Activated T-cell treated with anti-CD3 and anti-CD28 coated beads, Interleukin-2, amount 50 U/mL, for 24 hours (primary cell): ENCODE measurements at regions not wholly inside any gene's neighbourhood (a gene's known extent, or its start where the extent isn't known, plus 50 kb on each side); places are given as distances from the start of the nearest gene placed in this dataset.

ENCODE experiments used
- DNase-seq: peaks from one replicate; pipeline ENCODE4 v3.0.0-alpha.2; 2020
- H3K27ac Mint-ChIP-seq: 2 replicates; pipeline ENCODE4 v1.8.0; 2020; ENCODE audit warnings: mild to moderate bottlenecking, mixed read lengths
- H3K27me3 Mint-ChIP-seq: 2 replicates; pipeline ENCODE4 v1.8.0; 2020; ENCODE audit warnings: mixed read lengths
- H3K36me3 Mint-ChIP-seq: 2 replicates; pipeline ENCODE4 v1.8.0; 2020; ENCODE audit warnings: low read depth, mixed read lengths
- H3K4me1 Mint-ChIP-seq: 2 replicates; pipeline ENCODE4 v1.8.0; 2020; ENCODE audit warnings: low read depth, mixed read lengths
- H3K4me3 Mint-ChIP-seq: 2 replicates; pipeline ENCODE4 v1.8.0; 2020; ENCODE audit warnings: mild to moderate bottlenecking, moderate library complexity, mixed read lengths
- H3K9me3 Mint-ChIP-seq: 2 replicates; pipeline ENCODE4 v1.8.0; 2020; ENCODE audit warnings: mixed read lengths

DNA sequence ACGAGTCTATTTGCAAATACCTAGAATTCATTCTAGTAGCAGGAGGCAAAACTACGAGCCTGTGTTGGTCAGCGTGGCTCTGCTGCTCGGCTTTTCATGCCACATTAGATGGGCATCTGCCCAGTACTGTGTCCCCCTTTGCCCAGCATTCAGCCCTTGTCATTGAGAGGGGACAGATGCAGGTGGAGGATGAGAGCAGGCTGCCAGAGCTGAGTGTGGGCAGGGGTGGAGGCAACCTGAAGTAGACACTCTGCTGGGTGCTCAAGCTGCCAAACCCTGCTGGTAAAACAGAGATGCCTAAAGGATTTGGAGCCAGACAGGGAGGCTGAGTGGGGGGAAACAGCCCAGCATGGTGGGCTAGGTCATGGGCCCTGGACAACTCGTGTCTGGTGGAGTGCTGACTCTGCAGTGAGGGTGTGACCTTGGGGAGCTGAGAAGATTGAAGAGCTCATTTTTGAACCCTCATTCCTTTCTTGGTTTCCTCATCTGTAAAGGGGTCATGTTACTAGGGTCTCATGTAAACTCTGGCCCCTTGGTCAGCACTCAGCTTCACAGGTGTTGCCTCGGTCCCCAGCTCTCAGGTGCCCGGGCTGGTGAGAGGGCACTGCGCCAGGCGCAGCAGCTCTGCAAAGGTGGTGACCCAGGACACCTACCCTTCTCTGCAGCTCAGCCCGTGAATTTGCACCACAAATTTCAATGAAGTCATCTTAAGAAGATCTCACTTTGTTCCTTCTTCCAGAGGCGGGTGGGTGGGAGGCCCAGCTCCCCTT lies 64.2 kb upstream of the BHLHE23 start:
- no peak overlapping the region for H3K27ac Mint-ChIP-seq
- peaks cover 62% of the 10 kb centered on the region for H3K27me3 Mint-ChIP-seq

DNA sequence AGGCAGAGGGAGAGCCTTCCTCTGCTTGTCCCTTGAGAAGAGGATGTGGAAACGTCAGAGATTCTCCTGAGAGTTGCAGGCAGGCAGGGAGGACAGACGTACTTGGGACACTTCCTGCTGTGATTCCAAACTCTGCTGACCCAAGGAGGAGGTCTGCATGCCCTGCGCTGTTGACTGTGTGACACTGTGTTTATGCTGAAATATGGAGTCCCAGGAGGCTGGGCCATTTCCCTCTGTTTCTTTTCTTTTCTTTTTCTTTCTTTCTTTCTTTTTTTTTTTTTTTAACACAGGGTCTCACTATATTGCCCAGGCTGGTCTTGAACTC lies 63.5 kb upstream of the BHLHE23 start:
- Mint-ChIP-seq H3K27me3 (peaks cover 60% of the 10 kb centered on the region), H3K27ac (no peak overlapping the region), H3K36me3 (no peaks in the 10 kb centered on the region)

More for the DNA sequence above, 64.2 kb upstream of the BHLHE23 start:
- no peak overlapping the region for H3K4me3 Mint-ChIP-seq
- no peak for DNase-seq
- H3K9me3 Mint-ChIP-seq: peaks cover 3% of the 10 kb centered on the region
- no peaks in the 10 kb centered on the region for H3K36me3 Mint-ChIP-seq
- H3K4me1 Mint-ChIP-seq: peaks cover 6% of the 10 kb centered on the region

DNA sequence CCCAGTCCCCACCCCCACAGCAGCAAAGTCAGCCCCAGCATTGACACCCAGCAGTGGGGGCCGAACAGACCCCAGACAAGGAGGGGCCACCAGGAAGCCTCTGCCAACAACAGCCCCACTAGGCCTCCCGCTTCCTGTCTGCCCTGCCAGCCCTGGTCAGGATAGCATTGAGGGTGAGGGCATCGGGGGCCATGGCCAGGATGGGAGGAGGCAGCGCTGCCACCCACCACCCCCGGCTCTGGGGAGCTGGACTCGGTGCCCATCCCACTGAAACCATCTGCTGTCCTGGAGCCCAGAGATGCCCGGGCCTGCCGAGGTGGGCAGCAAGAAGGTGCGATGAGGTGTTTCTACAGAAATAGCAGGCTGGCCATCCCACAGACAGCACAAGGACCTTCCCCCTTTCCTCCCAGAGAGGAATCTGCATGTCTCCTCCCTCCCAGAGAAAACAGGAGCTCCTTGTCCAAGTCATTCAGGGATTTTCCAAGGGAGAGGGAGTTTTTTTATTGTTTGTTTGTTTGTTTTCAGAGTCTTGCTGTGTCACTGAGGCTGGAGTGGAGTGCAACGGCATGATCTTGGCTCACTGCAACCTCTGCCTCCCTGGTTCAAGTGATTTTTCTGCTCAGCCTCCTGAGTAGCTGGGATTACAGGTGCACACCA lies 62.1 kb upstream of the BHLHE23 start:
- Mint-ChIP-seq H3K36me3 (no peaks in the 10 kb centered on the region), H3K27ac (no peak overlapping the region), H3K4me1 (peaks cover 6% of the 10 kb centered on the region), H3K4me3 (no peak overlapping the region), H3K27me3 (peaks cover 55% of the 10 kb centered on the region), H3K9me3 (no peaks in the 10 kb centered on the region)
- no peak for DNase-seq

More for the DNA sequence above, 63.5 kb upstream of the BHLHE23 start:
- Mint-ChIP-seq H3K9me3 (peaks cover 3% of the 10 kb centered on the region), H3K4me1 (peaks cover 6% of the 10 kb centered on the region), H3K4me3 (no peak overlapping the region)
- no peak for DNase-seq

DNA sequence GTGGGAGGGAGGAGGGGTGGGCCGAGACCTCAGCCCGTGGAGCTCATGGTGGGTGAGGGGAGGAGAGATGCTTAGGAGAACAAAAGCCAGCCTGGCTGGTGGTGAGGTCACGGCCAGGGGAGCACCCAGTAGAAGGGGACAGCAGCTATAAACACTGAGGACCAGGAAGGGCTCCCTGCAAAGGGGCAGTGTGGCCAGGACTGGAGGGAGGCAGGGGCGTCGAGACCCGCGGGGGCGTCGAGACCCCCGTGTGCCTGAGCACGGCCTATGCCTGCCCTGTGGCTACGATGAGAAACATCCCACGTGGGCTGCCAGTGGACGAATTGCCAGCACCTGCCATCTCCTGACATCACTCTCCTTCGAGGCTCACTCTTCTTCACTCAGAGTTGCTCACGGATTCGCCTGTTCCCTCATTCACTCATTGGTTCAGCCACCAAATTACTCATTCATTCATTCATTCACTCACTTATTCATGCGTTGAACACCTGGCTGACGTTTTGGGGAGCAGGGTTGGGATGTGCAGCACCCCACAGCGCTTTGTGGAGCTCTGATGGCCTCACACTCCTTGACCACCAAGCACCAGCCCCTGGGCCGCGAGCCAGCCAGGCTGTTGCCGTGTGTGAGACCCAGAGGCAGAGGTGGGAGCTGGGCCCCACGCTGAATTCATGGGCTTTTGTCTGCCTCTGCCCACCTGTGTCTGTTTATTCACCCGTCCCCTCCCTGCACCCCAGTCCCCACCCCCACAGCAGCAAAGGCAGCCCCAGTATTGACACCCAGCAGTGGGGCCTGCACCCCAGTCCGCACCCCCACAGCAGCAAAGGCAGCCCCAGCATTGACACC lies 61.2 kb upstream of the BHLHE23 start:
- H3K9me3 Mint-ChIP-seq: no peaks in the 10 kb centered on the region
- H3K4me1 Mint-ChIP-seq: peaks cover 6% of the 10 kb centered on the region
- no peak overlapping the region for H3K4me3 Mint-ChIP-seq
- H3K36me3 Mint-ChIP-seq: no peaks in the 10 kb centered on the region
- H3K27ac Mint-ChIP-seq: no peak overlapping the region
- peaks cover 47% of the 10 kb centered on the region for H3K27me3 Mint-ChIP-seq
- DNase-seq: no peak

DNA sequence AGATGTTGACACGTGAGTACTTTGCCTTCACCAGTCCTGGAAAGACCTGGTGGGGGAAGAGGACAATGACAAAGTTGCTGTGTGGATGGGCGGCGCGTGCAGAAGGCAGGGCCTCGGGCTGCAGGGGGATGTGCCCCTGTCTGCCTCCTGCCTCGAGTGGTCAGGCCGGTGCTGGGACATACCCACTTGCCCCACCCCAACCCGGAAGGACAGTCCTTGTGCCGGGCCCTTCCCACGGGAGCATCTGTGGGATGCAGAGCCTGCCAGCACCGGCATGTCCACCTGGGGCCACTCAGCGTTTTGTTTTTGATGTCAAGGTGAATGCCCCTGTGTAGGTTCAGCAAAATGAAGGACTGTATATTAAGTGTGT lies 60.5 kb upstream of the BHLHE23 start:
- H3K9me3 Mint-ChIP-seq: no peaks in the 10 kb centered on the region
- no peak overlapping the region for H3K27ac Mint-ChIP-seq
- peaks cover 45% of the 10 kb centered on the region for H3K27me3 Mint-ChIP-seq
- no peaks in the 10 kb centered on the region for H3K36me3 Mint-ChIP-seq
- DNase-seq: no peak
- peaks cover 4% of the 10 kb centered on the region for H3K4me1 Mint-ChIP-seq
- no peak overlapping the region for H3K4me3 Mint-ChIP-seq

DNA sequence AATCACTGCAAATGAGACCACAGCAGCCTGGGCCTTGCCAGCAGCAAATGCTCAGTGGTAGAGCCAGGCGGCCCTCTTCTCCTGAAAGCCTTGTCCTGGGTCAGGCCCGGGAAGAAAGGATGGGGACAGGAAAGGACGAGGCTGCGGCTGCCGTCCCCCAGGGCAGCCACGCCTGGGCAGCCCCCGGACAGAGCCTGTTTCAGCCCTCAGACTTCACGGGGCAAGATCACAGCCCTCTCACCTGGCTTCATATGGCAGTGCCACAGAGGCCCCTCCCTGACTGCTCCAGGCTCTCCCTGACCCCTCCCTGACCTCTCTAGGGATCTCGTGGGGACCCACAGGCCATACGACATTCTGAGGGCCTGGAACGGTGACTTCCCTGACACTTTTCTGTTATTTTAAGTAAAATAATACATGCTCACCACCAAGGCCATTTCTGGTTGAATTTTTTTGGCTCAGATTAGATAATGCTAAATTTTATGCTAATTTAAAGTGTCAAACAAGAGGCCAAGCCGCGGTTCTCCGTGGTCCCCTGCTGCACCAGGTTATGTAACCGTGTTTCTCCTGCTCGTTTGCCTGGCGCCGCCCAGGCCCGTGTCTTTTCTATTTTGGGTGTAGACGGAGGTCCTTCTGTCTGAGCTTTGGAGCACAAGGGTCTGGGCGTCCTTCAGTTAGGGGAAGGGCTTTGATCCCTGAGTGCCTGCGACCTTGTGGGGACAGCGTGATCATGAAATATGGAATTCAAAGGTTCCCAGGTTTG lies 59.9 kb upstream of the BHLHE23 start:
- DNase-seq: no peak
- no peaks in the 10 kb centered on the region for H3K9me3 Mint-ChIP-seq
- H3K4me3 Mint-ChIP-seq: no peak overlapping the region
- H3K27me3 Mint-ChIP-seq: peaks cover 44% of the 10 kb centered on the region
- no peak overlapping the region for H3K27ac Mint-ChIP-seq
- no peaks in the 10 kb centered on the region for H3K36me3 Mint-ChIP-seq
- peaks cover 4% of the 10 kb centered on the region for H3K4me1 Mint-ChIP-seq

DNA sequence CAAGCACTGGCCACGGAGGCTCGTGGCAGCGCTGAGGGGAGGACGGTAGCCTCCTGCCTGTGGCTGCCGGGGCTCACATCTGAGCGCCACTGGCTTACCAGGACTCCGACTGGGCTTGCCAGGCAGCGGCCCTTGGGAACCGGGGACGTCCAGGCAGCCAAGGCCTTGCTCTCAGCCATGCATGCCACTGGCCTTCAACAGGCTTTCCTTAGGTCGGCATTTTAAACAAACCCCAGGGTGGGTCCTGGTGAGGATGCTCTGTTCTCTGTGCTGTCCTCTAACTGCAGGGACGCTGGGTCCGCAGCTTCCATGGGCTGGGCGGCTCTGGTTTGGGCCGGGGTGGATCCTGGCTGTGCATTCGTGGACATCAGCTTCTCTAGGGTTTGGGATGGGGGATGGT lies 59.1 kb upstream of the BHLHE23 start:
- no peak overlapping the region for H3K27ac Mint-ChIP-seq
- no peaks in the 10 kb centered on the region for H3K4me1 Mint-ChIP-seq
- DNase-seq: no peak
- H3K9me3 Mint-ChIP-seq: no peaks in the 10 kb centered on the region
- no peak overlapping the region for H3K4me3 Mint-ChIP-seq
- H3K36me3 Mint-ChIP-seq: no peaks in the 10 kb centered on the region
- peaks cover 43% of the 10 kb centered on the region for H3K27me3 Mint-ChIP-seq

DNA sequence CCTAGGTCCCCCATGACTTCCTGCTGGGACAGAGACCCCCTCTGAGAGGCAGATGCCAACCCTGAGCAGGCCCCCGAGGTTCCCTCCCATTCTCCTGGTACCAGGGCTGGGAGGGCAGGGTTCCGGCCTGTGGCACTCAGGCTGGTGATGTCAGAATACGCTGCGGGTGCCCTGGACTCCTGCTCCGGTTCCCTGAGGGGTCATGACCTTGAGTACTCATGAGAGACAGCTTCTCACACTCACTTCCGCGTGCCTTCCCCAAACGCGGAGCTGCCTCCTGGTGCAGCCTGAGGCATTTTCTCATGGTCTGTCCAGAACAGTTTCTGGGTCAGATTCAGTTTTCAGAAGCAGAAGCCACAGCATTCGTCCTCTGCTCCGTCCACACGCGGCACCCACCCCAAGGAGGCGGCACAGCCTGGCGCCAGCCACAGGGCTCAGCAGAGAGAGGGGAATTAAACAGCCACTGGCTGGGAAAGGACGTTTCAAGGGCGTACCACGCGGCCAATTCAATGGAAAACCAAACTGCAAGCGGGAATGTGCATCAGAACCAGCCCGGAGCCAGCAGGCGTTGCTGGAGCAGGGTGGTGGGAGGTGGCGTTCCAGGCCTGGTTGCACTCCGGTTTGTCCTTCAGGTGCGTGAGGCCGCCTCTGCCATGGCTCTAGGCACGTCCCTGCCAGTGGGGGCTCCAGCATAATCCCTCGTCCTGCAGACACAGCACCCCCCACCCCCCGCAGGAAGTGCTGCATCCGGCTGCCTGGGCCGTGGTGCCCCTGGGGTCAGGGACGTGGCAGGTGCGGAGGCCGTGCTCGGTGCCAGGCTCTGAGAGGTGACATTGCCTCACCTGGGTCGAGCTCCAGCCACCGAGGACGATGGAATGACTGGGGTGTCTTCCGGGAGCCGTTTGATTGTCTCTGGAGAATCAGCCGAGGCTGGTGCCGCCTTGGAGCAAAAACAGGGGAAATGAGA lies 58.3 kb upstream of the BHLHE23 start:
- Mint-ChIP-seq H3K27me3 (peaks cover 37% of the 10 kb centered on the region), H3K27ac (no peak overlapping the region), H3K9me3 (no peaks in the 10 kb centered on the region), H3K4me1 (no peaks in the 10 kb centered on the region), H3K4me3 (no peak overlapping the region), H3K36me3 (no peaks in the 10 kb centered on the region)
- no peak for DNase-seq

DNA sequence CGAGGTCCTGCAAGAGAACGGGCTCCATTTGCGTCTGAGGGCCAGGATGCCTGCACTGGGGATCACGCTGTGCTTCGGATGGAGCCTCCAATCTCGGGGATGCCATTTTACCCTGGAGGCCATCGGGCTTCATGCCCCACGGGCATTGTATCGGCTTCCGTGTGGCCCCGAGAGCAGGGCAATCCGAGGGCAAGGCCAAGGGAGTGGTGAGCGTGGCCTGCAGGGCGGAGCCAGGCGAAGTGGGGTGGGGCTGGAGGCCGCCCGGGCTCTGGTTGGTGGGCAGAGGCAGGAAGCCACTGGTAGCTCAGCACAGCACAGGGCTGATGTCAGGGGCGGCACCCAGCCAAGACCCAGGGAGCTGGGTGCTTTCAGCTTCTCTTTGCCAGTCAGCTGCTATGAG lies 57.5 kb upstream of the BHLHE23 start:
- Mint-ChIP-seq H3K9me3 (no peaks in the 10 kb centered on the region), H3K27me3 (peaks cover 38% of the 10 kb centered on the region), H3K36me3 (no peaks in the 10 kb centered on the region), H3K4me1 (no peaks in the 10 kb centered on the region), H3K27ac (no peak overlapping the region), H3K4me3 (no peak overlapping the region)
- no peak for DNase-seq

DNA sequence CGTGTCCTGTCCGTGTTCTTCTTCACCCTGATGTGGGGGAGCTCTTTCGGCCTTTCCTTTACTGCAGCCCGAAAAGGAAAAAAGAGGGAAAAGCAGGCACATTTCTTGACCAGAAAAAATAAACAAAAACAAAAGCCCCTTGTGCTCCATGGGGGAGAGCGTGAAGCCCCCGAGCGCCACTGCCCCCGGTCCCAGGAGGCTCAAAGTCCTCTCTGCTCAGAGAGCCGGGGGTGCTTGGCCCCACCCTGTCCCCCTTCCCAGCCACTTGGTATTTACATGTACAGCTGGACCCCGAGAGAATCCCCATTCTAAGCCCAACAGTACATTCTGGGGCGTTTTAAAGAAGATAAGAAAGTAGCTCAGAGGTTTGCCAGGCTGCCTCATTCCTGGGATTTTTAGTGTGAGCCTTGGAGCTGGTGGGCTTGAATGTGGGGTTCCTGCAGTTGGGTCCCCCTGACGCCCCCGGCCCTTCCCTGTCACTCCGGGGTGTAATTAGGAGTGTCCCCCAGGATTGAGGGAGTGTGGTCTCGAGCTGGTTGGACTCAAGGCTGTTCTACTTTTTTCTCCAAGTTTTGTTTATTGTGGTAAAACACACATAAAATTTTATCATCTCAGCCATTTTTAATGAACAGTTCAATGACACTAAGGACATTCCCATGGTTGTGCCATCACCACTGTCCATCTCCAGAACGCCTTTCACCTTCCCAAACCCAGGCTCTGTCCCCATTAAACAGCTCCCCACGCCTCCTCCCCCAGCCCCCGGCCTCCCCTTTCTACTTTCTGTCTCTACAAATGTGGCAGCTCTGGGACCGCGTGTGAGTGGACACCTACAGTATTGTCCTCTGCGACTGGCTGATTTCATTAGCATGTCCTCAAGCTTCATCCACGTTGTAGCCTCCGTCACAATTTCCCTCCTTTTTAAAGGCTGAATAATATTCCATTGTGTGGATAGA lies 55.7 kb upstream of the BHLHE23 start:
- Mint-ChIP-seq H3K27me3 (peaks cover 34% of the 10 kb centered on the region), H3K4me1 (no peaks in the 10 kb centered on the region), H3K4me3 (no peak overlapping the region), H3K27ac (no peak overlapping the region), H3K9me3 (no peaks in the 10 kb centered on the region), H3K36me3 (no peaks in the 10 kb centered on the region)
- DNase-seq: no peak

DNA sequence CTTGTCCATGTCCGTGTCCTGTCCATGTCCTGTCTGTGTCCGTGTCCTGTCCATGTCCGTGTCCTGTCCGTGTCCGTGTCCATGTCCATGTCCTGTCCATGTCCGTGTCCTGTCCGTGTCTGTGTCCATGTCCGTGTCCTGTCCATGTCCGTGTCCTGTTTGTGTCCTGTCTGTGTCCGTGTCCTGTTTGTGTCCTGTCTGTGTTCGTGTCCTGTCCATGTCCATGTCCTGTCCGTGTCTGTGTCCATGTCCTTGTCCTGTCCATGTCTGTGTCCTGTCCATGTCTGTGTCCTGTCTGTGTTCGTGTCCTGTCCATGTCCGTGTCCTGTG lies 55.0 kb upstream of the BHLHE23 start:
- Mint-ChIP-seq H3K4me1 (no peaks in the 10 kb centered on the region), H3K27ac (no peak overlapping the region), H3K36me3 (no peaks in the 10 kb centered on the region), H3K4me3 (no peak overlapping the region), H3K9me3 (no peaks in the 10 kb centered on the region), H3K27me3 (peaks cover 28% of the 10 kb centered on the region)
- no peak for DNase-seq

DNA sequence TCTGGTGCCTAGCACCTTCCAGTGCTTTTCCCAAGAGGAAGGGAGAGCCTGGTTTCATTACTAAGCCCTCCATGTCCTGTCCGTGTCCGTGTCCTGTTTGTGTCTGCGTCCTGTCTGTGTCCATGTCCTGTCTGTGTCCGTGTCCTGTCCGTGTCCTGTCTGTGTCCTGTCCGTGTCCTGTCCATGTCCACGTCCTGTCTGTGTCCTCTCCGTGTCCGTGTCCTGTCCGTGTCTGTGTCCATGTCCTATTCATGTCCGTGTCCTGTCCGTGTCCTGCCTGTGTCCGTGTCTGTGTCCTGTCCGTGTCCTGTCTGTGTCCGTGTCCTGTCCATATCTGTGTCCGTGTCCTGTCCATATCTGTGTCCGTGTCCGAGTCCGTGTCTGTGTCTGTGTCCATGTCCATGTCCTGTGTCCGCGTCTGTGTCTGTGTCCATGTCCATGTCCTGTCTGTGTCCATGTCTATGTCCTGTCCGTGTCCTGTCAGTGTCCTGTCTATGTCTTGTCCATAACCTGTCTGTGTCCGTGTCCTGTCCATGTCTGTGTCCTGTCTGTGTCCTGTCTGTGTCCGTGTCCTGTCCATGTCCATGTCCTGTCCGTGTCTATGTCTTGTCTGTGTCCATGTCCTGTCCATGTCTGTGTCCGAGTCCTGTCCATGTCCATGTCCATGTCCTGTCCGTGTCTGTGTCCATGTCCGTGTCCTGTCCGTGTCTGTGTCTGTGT lies 54.4 kb upstream of the BHLHE23 start:
- Mint-ChIP-seq H3K4me3 (no peak overlapping the region), H3K36me3 (no peaks in the 10 kb centered on the region), H3K9me3 (no peaks in the 10 kb centered on the region), H3K27me3 (peaks cover 26% of the 10 kb centered on the region), H3K27ac (no peak overlapping the region), H3K4me1 (no peaks in the 10 kb centered on the region)
- no peak for DNase-seq
